Parathyroid adenoma (tissue), 2 donors: ENCODE measurements at regions not wholly inside any gene's neighbourhood (a gene's known extent, or its start where the extent isn't known, plus 50 kb on each side); places are given as distances from the start of the nearest gene placed in this dataset.

Experiments
- H2AFZ ChIP-seq: fragments of 300-600 bp; sonication (generic); one replicate; pipeline ENCODE4 v1.7.0; 2017; ENCODE audit warnings: antibody characterized with exemption, mild to moderate bottlenecking
- H3K27ac ChIP-seq: fragments of 300-600 bp; sonication (generic); one replicate; pipeline ENCODE4 v1.7.0; 2017
- H3K27me3 ChIP-seq: fragments of 300-600 bp; sonication (generic); one replicate; pipeline ENCODE4 v1.7.0; 2017; ENCODE audit warnings: low read length; ENCODE audit not compliant: control insufficient read depth, insufficient read depth
- H3K36me3 ChIP-seq: fragments of 300-600 bp; sonication (generic); one replicate; pipeline ENCODE4 v1.7.0; 2017; ENCODE audit warnings: low read length; ENCODE audit not compliant: control insufficient read depth, insufficient read depth
- H3K4me1 ChIP-seq: fragments of 300-600 bp; sonication (generic); one replicate; pipeline ENCODE4 v1.7.0; 2017; ENCODE audit warnings: control low read depth
- H3K4me2 ChIP-seq: fragments of 300-600 bp; sonication (generic); one replicate; pipeline ENCODE4 v1.7.0; 2017; ENCODE audit warnings: low read length
- H3K4me3 ChIP-seq: fragments of 300-600 bp; sonication (generic); one replicate; pipeline ENCODE4 v1.7.0; 2017; ENCODE audit warnings: low read depth, low read length
- H3K79me2 ChIP-seq: fragments of 300-600 bp; sonication (generic); one replicate; pipeline ENCODE4 v1.7.0; 2017; ENCODE audit warnings: control low read depth
- H3K9ac ChIP-seq: fragments of 300-600 bp; sonication (generic); one replicate; pipeline ENCODE4 v1.7.0; 2017; ENCODE audit warnings: mild to moderate bottlenecking
- H3K9me3 ChIP-seq: fragments of 300-600 bp; sonication (generic); one replicate; pipeline ENCODE4 v1.7.0; 2017; ENCODE audit warnings: low read length; ENCODE audit not compliant: control insufficient read depth
- TF ChIP-seq, protein P1 (sequence below): fragments of 300-600 bp; sonication (generic); IDR thresholded peaks from one replicate; pipeline ENCODE4 v1.7.0; 2017; ENCODE audit warnings: antibody characterized with exemption, mild to moderate bottlenecking
- donor health status: primary hyperparathyroidism.

GRCh38 chr6:119557239-119557638, 207.7 kb upstream of the MAN1A1 start:
- no peak overlapping the region for H3K9ac ChIP-seq
- H3K27me3 ChIP-seq: no peaks in the 10 kb centered on the region
- no peaks in the 10 kb centered on the region for H3K4me1 ChIP-seq
- no peak overlapping the region for H3K27ac ChIP-seq
- TF ChIP-seq, protein P1, sequence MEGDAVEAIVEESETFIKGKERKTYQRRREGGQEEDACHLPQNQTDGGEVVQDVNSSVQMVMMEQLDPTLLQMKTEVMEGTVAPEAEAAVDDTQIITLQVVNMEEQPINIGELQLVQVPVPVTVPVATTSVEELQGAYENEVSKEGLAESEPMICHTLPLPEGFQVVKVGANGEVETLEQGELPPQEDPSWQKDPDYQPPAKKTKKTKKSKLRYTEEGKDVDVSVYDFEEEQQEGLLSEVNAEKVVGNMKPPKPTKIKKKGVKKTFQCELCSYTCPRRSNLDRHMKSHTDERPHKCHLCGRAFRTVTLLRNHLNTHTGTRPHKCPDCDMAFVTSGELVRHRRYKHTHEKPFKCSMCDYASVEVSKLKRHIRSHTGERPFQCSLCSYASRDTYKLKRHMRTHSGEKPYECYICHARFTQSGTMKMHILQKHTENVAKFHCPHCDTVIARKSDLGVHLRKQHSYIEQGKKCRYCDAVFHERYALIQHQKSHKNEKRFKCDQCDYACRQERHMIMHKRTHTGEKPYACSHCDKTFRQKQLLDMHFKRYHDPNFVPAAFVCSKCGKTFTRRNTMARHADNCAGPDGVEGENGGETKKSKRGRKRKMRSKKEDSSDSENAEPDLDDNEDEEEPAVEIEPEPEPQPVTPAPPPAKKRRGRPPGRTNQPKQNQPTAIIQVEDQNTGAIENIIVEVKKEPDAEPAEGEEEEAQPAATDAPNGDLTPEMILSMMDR: no peak
- H3K4me2 ChIP-seq: no peak overlapping the region
- H3K4me3 ChIP-seq: no peak overlapping the region
- H3K36me3 ChIP-seq: no peaks in the 10 kb centered on the region
- H3K79me2 ChIP-seq: no peaks in the 10 kb centered on the region
- no peaks in the 10 kb centered on the region for H3K9me3 ChIP-seq
- H2AFZ ChIP-seq: no peak overlapping the region

DNA sequence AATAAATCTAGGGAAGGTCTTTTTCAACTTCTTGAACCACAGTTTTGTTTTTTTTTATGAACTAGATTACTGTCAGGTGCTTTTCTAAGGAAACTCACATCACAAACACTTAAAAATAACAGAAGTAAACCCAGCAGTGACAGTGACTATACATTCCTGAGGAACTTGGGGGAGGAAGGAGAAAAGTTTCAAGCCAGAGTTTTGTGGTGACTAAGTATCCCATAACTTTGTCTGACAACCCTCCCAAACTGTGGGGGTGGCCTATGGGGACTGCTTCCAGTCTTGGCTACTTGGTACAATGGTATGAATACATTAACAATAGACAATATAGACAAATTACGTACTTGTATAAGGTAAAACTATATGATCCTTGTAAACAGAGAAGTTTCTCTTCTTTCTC, 202.5 kb upstream of the MAN1A1 start:
- Histone ChIP-seq H3K4me2 (no peak overlapping the region), H3K4me3 (no peak overlapping the region), H3K27ac (no peak overlapping the region), H3K36me3 (no peaks in the 10 kb centered on the region), H3K9ac (no peak overlapping the region), H3K79me2 (no peaks in the 10 kb centered on the region), H3K4me1 (no peaks in the 10 kb centered on the region), H3K9me3 (no peaks in the 10 kb centered on the region), H3K27me3 (no peaks in the 10 kb centered on the region), H2AFZ (no peak overlapping the region)
- TF ChIP-seq, protein P1: no peak

DNA sequence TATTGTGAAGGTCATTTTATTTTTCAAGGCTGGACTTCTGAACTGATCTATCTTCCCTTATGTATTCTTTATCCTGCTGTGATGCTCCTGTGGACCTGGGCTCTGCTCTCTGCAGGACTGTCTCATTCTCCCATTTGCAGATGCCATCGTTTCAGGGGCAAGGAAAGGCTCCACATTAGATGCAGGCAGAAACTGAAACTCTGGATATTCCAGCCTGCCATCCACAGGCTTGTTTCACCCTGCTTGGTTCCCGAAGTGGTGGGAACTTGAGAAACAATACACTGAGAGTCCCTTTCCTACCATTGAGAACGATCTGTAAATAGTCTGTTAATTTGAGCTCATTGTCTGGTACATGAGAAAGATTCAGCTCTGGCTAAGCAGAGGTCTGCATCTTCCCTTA, 197.5 kb upstream of the MAN1A1 start:
- TF ChIP-seq, protein P1: no peak
- no peak overlapping the region for H3K9ac ChIP-seq
- no peak overlapping the region for H3K4me2 ChIP-seq

DNA sequence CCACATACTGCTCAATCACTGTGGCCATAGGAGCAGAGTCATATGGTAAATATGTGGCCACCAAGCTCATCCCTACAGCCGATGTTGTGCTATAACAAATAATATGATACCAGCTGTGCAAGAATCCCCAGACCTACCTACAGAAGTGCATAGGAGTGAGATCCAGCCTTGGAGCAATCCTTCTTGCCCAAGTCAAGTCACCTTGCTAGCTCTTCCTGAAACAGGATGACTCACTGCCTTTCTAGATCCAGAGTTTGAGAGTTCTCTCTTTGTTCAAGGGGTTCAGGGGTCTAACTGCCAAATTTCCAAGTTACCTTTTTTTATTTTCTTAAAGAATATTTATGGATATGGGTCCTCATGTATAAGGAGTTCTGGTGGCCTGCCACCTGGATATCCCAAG, 195.7 kb upstream of the MAN1A1 start:
- Histone ChIP-seq H3K4me3 (no peak overlapping the region), H3K9ac (no peak overlapping the region), H3K9me3 (no peaks in the 10 kb centered on the region), H3K36me3 (no peaks in the 10 kb centered on the region), H3K79me2 (no peaks in the 10 kb centered on the region), H2AFZ (no peak overlapping the region), H3K4me1 (no peaks in the 10 kb centered on the region), H3K27ac (no peak overlapping the region), H3K4me2 (no peak overlapping the region), H3K27me3 (no peaks in the 10 kb centered on the region)
- TF ChIP-seq, protein P1: no peak

More for the DNA sequence above, 197.5 kb upstream of the MAN1A1 start:
- Histone ChIP-seq H3K9me3 (no peaks in the 10 kb centered on the region), H3K4me3 (no peak overlapping the region), H3K27me3 (no peaks in the 10 kb centered on the region), H3K79me2 (no peaks in the 10 kb centered on the region), H3K4me1 (no peaks in the 10 kb centered on the region), H3K27ac (no peak overlapping the region), H3K36me3 (no peaks in the 10 kb centered on the region), H2AFZ (no peak overlapping the region)

DNA sequence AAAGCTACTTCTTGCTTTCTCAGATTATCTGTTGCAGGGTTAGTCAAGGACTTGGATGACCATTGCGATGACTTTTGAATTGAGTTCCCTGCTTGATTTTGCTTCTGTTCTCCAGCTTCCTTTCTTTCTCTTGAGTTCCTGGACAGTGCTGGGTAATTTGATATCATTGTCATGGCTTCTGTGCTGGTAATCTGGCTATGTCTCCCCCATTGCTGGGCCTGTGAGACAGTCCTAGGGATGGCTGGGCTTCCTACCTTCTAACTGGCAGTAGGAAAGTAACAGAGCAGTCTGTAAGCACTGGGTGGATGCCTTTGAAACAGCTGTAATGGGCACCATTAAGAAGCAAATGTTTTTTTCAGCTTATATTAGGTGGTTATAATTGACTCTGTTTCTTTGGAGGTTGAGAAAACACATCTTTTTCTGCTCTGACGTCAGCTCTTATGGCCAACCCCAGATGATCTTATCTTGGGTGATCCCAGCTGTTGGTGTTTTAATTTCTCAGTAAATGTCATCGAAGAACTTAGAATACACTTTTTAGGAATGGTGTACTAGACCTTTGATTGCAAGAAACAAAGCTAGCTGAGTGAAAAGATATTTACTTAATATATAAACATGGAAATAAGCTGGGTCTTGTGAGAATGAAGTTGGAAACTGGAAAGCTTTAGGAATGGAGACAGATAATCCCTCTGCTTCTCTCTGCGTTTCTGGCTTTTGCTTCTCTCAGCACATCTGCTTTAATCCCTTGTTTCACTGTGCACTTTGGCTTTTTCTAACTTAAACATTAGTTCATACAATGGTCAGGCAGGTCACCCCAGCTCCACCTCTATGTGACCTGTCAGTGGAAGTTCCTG, 195.0 kb upstream of the MAN1A1 start:
- no peak overlapping the region for H3K9ac ChIP-seq
- H3K79me2 ChIP-seq: no peaks in the 10 kb centered on the region
- no peak overlapping the region for H3K4me2 ChIP-seq
- no peaks in the 10 kb centered on the region for H3K27me3 ChIP-seq
- H3K4me3 ChIP-seq: no peak overlapping the region
- H2AFZ ChIP-seq: no peak overlapping the region
- no peaks in the 10 kb centered on the region for H3K36me3 ChIP-seq
- H3K27ac ChIP-seq: no peak overlapping the region
- no peaks in the 10 kb centered on the region for H3K9me3 ChIP-seq
- TF ChIP-seq, protein P1: no peak
- no peaks in the 10 kb centered on the region for H3K4me1 ChIP-seq
